CD4-positive, alpha-beta T cell treated with Interleukin-4 for 1 hour (primary cell): ENCODE measurements at regions not wholly inside any gene's neighbourhood (a gene's known extent, or its start where the extent isn't known, plus 50 kb on each side); places are given as distances from the start of the nearest gene placed in this dataset.
A peak's percentile ranks its signal among the peaks of the same experiment; 100 is the strongest.

Source experiments
- DNase-seq, 2 donors: peaks; one replicate each; pipeline ENCODE4 v3.0.0-alpha.2; 2020 to 2022

- peak; percentile 61 to 71 for DNase-seq
Measured at GRCh38 chr22:48098243-48098920, 1335.9 kb downstream of the TBC1D22A start.

GRCh38 chr22:48097723-48098122 is 1335.3 kb downstream of the TBC1D22A start:
- DNase-seq, result no peak

GRCh38 chr22:48096851-48097665 is 1334.6 kb downstream of the TBC1D22A start:
- DNase-seq, result no peak

GRCh38 chr22:48096411-48096810 is 1334.0 kb downstream of the TBC1D22A start:
- no peak for DNase-seq

- no peak for DNase-seq
Measured at GRCh38 chr22:48093981-48094380, 1331.5 kb downstream of the TBC1D22A start.

- no peak for DNase-seq
Measured at GRCh38 chr22:48092866-48093265, 1330.4 kb downstream of the TBC1D22A start.

- DNase-seq, result no peak
Measured at GRCh38 chr22:48091656-48092223, 1329.3 kb downstream of the TBC1D22A start.

GRCh38 chr22:48091060-48091650 is 1328.7 kb downstream of the TBC1D22A start:
- no peak for DNase-seq

- no peak for DNase-seq
Measured at GRCh38 chr22:48090332-48090672, 1327.9 kb downstream of the TBC1D22A start.

GRCh38 chr22:48089601-48090331 is 1327.3 kb downstream of the TBC1D22A start:
- DNase-seq, result no peak

GRCh38 chr22:48088926-48089536 is 1326.6 kb downstream of the TBC1D22A start:
- no peak for DNase-seq

- no peak for DNase-seq
Measured at GRCh38 chr22:48088251-48088650, 1325.8 kb downstream of the TBC1D22A start.

- no peak for DNase-seq
Measured at GRCh38 chr22:48085901-48086645, 1323.6 kb downstream of the TBC1D22A start.

GRCh38 chr22:48084729-48085050 is 1322.2 kb downstream of the TBC1D22A start:
- DNase-seq, result no peak

- peak in 1 of 2 donors; percentile 9 for DNase-seq
Measured at GRCh38 chr22:48084041-48084728, 1321.7 kb downstream of the TBC1D22A start.

- no peak for DNase-seq
Measured at GRCh38 chr22:48083502-48083901, 1321.1 kb downstream of the TBC1D22A start.

GRCh38 chr22:48082284-48082683 is 1319.8 kb downstream of the TBC1D22A start:
- no peak for DNase-seq

GRCh38 chr22:48081281-48081680 is 1318.8 kb downstream of the TBC1D22A start:
- no peak for DNase-seq

- DNase-seq, result peak in 1 of 2 donors; percentile 20
Measured at GRCh38 chr22:48080316-48081165, 1318.1 kb downstream of the TBC1D22A start.
